ENCODE measurements at regions not wholly inside any gene's neighbourhood (a gene's known extent, or its start where the extent isn't known, plus 50 kb on each side); places are given as distances from the start of the nearest gene placed in this dataset.

GRCh38 chr10:2326411-2326810, 589.1 kb upstream of the ADARB2 start:
- no peak for TF ChIP-seq CTCF (IDR thresholded peaks at IDR 0.05)
- no peak for TF ChIP-seq EZH2 (IDR thresholded peaks at IDR 0.05)
